ENCODE measurements at regions not wholly inside any gene's neighbourhood (a gene's known extent, or its start where the extent isn't known, plus 50 kb on each side); places are given as distances from the start of the nearest gene placed in this dataset.

GRCh38 chr2:7966032-7966431 is 715.8 kb upstream of the ID2 start:
- no peak for DNase-seq (ENCODE audit: low read depth, low spot score)

- no peak for DNase-seq (ENCODE audit: low read depth, low spot score)
Measured at GRCh38 chr2:7967707-7968405, 714.0 kb upstream of the ID2 start.

- DNase-seq (ENCODE audit: low read depth, low spot score) = no peak
Measured at GRCh38 chr2:7969756-7970515, 711.9 kb upstream of the ID2 start.

GRCh38 chr2:7971248-7971647 is 710.6 kb upstream of the ID2 start:
- no peak for DNase-seq (ENCODE audit: low read depth, low spot score)

GRCh38 chr2:7971841-7972240 is 710.0 kb upstream of the ID2 start:
- DNase-seq (ENCODE audit: low read depth, low spot score) = no peak

- DNase-seq (ENCODE audit: low read depth, low spot score) = no peak
Measured at GRCh38 chr2:7972670-7973069, 709.2 kb upstream of the ID2 start.

GRCh38 chr2:7973801-7974480 is 707.9 kb upstream of the ID2 start:
- no peak for DNase-seq (ENCODE audit: low read depth, low spot score)

- DNase-seq (ENCODE audit: low read depth, low spot score) = no peak
Measured at GRCh38 chr2:7974936-7975335, 706.9 kb upstream of the ID2 start.

GRCh38 chr2:7976206-7976605 is 705.6 kb upstream of the ID2 start:
- DNase-seq (ENCODE audit: low read depth, low spot score) = no peak

GRCh38 chr2:7977981-7978380 is 703.9 kb upstream of the ID2 start:
- DNase-seq (ENCODE audit: low read depth, low spot score) = no peak

GRCh38 chr2:7982054-7982453 is 699.8 kb upstream of the ID2 start:
- DNase-seq (ENCODE audit: low read depth, low spot score) = no peak

- no peak for DNase-seq (ENCODE audit: low read depth, low spot score)
Measured at GRCh38 chr2:7983451-7983850, 698.4 kb upstream of the ID2 start.

- DNase-seq (ENCODE audit: low read depth, low spot score) = no peak
Measured at GRCh38 chr2:7983912-7984311, 697.9 kb upstream of the ID2 start.

GRCh38 chr2:7984693-7985353 is 697.0 kb upstream of the ID2 start:
- no peak for DNase-seq (ENCODE audit: low read depth, low spot score)

- no peak for DNase-seq (ENCODE audit: low read depth, low spot score)
Measured at GRCh38 chr2:7986431-7986830, 695.4 kb upstream of the ID2 start.

- DNase-seq (ENCODE audit: low read depth, low spot score) = no peak
Measured at GRCh38 chr2:7987992-7988391, 693.9 kb upstream of the ID2 start.

- no peak for DNase-seq (ENCODE audit: low read depth, low spot score)
Measured at GRCh38 chr2:7988440-7988839, 693.4 kb upstream of the ID2 start.

- DNase-seq (ENCODE audit: low read depth, low spot score) = no peak
Measured at GRCh38 chr2:7989823-7990222, 692.0 kb upstream of the ID2 start.

GRCh38 chr2:7992612-7993602 is 688.9 kb upstream of the ID2 start:
- no peak for DNase-seq (ENCODE audit: low read depth, low spot score)

- DNase-seq (ENCODE audit: low read depth, low spot score) = no peak
Measured at GRCh38 chr2:7994397-7994951, 687.4 kb upstream of the ID2 start.

GRCh38 chr2:7997279-7997678 is 684.6 kb upstream of the ID2 start:
- DNase-seq (ENCODE audit: low read depth, low spot score) = no peak

Measured in activated naive CD8-positive, alpha-beta T cell treated with anti-CD3 and anti-CD28 coated beads, Interleukin-2, amount 50 U/mL, for 16 hours (primary cell).